HG03064 (cell line): ENCODE measurements at regions not wholly inside any gene's neighbourhood (a gene's known extent, or its start where the extent isn't known, plus 50 kb on each side); places are given as distances from the start of the nearest gene placed in this dataset.

Experiments
- ATAC-seq: cut with Tn5 transposase; IDR thresholded peaks from one replicate; pipeline ENCODE4 v1.9.1; 2021; ENCODE audit warnings: low read depth; ENCODE audit not compliant: unreplicated experiment

DNA sequence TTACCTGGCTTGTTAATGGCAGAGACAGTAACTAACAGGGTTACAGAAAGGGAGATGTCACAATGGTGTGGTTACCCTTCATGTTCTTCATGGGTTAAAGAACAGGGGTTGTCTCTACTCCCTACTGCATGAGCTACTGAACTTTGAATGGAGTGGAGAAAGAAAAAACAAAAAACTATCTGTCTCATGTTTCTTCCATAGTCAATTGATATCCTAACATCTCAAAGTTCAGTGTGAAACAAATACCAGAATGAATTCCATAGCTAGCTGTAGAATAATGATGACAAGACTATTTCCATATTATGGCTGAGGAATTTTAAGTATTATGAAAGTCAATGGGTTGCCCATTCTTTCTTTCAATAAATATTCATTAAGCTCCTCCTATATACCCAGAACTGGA lies 161.3 kb upstream of the LPP start:
- ATAC-seq, result no peak

DNA sequence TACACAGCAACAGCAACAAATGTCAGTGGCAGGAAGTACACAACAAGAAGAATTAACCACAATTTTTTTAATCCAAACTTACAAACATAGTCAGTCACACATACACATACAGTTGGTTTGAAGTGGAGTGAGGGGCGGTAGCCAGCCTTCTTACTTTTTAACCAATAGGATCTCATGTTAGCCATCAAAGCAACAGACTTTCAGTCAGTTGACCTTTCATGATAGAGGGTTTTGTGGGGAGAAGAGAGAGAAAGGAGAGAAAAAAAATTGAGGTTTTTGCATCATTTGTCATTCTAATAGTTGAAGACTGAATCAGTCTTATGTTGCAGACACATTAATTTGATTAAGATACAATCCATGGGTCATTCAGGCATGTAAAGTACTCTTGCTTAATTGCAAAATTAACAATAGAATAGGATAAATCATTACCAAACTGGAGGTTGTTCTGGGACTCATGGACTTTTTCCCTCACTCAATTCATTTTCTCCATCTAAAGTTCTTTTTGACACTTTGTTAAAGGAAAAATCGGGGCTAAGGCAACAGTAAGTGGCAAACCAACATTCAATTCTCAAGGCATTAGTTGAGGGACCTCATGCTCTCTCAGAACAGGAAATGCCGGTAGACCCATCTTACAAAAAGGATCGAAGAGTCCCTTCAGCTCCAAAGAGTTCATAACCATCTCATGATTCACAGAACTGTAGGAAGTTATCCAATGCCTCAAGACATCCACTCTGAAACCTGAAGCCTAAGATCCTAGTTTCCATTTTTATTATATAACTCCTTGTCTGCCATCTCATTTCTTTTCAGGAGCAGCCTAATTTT lies 159.5 kb upstream of the LPP start:
- no peak for ATAC-seq

DNA sequence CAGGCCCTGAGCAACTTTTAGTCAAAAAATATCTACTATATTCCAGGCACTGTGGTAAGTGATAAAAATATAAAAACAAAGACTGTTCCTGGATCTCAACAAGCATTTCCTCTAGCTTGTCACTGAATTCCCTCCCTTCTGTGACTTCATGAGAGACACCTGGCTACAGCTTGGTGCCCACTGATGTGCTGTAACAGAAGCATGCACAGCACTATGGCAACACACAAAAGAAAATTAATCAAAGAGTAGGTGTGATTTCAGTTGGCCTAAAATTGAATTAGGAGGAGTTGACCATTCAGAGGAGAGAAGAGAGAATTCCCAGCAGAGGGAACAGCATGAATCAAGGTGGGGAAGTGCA lies 158.9 kb upstream of the LPP start:
- ATAC-seq, result no peak

DNA sequence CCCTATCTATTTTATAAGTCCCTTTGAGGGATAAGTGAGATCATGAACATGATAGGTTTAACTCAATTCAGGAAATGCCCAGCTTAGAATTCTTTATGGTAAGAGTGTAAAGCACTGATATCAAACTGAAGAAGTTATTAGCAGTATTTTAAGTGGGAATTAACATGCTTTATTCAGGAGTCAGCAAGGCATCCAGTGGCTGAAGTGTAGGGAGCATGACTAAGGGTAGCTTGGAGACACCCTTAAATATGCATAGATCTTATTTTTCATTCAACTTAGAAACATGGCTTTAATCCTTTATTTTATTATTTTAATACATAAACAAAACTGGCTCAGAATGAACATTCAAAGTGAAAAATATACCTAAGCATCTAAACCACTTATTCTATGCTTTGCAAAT lies 158.3 kb upstream of the LPP start:
- no peak for ATAC-seq

DNA sequence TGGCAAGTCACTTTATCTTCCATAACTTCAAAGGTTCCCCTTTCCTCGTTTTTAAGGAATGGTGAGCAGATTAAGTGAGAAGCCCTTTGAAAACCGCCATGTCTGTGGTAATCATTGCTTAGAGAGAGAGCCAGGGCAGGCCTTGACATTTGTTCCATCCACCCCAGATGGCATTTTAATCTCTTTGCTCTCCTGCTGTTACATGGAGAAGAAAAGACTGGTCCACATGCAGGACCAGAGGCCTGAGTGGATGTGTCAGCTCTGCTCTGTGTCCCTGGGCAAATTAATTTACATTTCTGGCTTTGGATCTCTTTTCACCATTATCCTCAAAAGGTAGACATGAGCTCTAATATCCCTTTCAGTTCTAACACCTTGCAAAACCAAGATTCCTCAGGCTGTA lies 157.3 kb upstream of the LPP start:
- ATAC-seq, result no peak

DNA sequence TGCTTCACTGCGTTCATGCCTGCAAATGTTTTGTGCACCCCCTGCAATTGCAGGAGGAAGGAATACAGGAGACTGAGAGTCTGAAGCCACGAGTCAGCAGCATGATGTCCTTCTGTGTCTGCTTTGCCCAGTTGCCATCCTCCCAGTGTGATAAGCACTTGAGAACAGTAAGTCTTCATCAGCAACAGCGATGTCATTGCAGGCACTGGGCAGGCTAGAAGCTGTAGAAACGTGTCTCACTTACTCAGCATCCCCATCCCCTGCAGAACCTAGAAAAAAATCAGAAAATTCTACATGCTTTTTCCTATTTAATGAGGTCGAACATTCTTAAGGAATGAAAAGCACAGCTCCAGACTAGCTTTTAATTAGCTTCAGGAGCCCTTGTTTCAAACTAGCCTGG lies 156.5 kb upstream of the LPP start:
- no peak for ATAC-seq

DNA sequence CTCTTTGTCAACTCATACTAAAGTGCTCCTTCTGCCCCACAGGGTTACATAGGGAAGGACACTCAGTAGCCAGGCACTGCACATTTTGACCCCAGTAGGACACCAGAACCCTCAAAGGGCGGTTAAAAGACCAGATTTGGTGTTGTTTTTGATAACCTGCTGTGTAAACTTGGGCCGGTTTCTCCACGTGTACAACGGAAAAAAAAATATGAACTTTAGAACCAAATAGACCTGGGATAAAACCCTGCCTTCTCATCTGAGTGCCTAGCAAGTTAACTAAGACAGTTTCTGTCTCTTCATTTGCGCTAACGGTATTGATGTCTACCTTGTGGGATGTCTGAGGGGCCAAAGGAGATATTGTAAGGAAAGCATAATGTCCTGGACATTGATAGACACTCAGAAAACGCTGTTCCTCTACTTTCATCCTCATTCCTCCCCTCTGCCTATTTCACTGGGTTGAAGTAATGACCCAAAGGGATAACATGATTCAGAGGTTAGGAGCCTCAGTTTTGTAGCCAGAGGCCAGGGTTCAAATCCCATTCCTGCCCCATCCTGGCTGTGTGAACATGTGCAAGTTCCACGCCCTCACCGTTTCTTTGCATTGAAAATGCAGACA lies 155.9 kb upstream of the LPP start:
- no peak for ATAC-seq

DNA sequence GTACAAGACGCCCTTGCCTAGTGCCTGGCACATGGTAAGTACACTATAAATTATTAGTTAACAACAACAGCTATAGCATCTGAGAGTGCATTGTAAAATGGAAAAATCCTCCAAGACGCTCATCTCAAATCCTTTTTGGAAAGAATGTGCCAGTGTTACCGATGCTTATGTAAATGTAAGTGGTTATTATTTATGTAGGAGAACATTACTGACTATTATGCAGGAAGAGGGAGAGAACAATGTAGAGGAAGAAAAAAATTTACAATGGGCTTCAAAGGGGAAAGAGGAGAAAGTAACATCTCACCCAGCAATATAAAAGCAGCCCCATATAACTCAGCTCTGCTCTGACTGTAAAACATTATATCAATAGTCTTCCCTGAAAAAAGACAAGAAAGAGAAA lies 155.3 kb upstream of the LPP start:
- no peak for ATAC-seq

DNA sequence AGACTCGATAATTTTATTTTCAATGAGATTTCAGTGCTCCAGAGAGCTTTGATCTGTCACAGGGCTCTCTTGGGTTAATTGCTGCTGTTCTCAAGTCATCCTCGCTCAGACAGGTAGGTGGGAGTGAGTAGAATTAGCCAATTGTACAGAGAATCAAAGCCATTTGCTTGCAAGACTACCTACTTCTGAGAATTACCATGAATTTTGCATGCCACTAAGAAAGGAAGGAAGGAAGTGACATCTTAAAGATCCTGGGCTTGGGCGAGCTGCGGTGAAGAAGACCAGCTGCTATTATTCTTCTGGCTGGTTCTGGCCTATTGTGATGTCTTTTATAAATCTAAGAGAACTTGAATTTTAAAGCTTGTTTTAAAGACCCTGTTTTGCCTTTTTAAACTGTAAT lies 154.1 kb upstream of the LPP start:
- no peak for ATAC-seq

DNA sequence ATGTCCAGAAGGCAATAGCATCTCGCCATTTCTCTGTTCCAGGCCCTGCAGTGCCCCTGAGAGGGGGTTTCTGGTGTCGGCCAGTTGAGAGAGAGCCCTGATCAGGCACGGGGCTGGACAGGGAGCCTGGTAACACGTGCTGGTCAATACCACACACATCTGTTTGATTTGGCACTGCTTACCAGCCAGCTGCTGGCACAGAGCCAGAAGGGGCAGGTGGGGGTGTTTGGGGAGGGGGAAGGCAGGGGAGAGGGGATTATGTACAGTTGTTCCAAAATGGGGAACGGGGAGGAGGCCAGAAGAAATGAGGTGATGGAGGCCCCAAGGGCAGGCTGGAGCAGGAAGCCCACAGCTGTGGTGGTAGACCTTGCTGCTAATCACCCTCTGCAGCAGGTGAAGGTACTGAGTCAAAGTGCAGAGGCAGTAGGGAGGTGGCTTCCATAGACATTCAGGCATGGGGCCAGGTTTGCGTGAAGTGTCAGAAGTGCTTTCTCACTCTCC lies 153.5 kb upstream of the LPP start:
- no peak for ATAC-seq

DNA sequence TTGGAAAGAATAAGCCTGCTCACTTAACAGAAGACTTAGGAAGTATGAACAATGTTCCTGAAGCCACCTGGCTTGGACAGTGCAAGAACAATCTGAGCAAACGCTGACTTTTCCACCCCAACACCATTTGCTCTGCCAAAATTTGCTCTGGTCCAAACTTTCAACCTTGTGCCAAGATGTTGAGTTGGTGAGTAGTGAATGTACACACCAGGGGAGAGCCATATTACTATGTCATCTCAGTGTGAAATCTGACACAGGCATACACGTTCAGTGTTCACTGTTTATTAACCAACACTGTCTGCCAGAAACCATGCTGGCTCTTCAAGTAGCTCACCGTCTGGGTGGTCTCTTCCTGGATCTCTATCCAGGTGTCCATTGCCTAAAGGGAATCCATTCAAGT lies 152.9 kb upstream of the LPP start:
- ATAC-seq, result no peak

DNA sequence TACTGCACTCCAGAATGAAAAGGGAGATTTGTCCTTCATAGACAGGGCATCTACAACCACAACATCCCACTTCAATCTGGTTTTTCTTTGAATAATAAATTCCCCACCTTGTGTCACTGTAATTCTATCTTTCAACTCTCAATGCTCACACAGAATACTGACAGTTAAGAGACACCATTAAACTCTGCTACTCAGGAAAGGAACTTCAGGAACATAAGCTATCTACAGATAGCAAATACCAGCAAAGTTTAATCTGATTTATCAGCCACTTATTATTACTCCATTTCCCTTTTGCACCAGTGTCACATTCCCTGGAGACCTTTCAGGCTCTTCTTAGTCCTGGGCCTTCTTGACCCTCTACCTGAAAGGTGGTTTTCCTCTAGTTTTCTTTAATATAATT lies 152.0 kb upstream of the LPP start:
- ATAC-seq, result no peak

DNA sequence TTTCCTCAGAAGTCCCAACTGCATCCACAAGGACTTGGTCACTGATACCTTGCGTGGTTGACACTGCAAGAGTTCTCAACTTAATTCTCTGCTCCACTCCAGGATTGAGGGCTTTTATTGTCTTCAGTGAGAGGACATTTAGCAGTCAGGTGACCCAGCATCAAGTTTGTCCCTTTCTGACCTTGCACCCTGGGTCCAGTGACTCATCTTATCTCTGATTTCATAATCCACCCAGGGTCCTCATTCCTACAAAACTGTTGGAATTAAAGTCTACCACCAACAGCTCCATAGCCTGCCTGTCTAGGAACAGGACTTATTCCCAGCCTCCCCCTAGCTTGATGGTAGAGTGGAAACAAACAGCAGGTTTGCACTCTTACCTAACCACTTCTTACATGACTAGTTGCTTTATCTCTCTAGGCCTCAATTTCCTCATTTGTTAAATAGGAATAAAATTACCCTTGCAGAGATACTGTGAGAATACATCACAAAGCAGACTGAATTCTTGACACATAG lies 151.3 kb upstream of the LPP start:
- no peak for ATAC-seq

DNA sequence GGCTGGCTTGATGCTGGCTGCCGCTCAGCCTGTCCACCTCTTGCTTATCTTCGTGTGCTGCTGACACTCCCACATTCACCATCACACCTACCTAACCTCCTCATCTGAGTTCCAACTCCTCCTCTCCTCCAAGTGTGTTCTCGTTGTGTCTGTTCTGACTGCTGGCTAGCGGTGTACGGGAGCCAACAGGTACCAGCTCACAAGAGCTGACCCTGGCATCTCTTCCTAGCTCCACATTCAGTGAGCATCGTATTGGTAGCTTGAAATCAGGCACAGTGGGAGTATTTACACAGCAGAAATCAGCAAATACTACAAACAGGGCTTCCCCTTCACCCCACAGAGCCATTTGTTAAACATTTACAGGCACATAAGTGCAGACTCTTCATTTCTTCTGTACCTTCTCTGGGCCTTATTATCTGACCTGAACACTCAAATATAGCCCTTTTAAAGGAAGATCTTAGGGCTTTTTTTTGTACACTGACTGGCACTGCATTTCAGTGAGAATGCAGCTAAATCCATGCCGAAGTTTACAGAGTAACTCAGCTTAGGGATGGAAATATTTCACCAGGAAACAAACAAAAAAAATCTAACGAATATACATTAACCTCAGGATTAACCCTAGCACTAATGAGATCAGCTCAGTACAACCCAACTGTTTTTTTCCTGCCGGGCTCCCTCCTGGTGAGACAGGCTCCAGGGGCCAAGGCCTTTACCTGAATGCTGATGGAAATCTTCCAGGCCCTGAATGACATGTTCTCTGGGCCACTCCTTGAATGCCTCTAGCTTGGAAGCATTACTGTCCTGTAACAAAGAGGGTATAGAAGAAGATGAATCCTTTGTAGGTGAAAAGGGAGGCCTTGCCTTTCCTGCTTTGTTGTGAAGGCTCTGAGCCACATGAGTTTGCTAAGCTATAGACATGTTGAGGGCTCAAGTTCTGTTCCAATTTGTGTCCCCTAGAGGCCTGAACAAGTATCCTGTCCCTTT lies 150.5 kb upstream of the LPP start:
- no peak for ATAC-seq

DNA sequence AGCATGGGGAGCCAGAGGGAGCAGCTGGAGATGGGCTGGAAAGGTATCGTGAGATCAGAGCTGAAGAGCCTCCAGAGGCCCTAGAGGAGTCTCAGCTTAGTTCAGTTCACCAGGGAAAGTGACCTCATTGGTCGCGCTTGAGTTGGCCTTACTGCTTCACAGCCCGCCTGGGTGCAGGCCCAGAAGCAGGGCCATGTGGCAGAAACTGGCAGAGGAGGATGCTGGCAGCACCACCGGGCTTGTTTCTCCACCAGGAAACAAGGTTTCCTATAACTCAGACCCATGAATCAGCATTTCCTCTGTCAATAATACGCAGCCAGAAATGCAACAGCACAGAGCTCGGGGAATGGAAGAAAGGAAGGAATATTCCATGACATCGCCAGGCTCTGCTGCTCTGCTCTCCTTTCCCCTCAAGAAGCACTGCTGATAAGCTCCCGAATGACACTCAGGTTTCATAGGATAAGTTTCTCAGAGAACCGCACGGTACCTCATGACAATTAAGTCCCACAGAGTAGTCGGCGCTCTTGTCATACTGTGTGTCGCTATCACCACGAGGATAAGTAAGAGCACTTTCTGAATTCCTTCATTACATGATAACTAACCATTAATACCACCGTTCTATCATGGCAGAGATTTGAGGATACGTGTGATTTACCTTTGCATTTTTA lies 147.1 kb upstream of the LPP start:
- no peak for ATAC-seq

DNA sequence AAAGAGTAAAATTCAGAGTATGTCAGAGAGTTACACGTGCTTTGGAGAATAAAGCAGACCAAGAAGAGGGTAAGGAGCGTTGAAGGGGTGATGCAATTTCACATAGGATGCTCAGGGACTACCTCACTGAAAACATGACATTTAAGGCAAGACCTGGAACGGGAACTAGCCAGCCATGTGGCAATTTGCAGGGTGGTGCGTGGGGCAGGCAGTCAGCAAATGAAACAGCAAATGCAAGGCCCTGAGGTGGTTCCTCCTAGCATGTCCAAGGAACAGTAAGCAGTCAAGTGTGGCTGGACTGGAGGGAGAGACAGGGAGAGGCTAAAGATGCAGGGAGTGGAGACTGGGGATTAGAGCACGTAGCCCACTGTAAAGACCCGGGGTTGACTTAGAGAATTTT lies 146.1 kb upstream of the LPP start:
- no peak for ATAC-seq

DNA sequence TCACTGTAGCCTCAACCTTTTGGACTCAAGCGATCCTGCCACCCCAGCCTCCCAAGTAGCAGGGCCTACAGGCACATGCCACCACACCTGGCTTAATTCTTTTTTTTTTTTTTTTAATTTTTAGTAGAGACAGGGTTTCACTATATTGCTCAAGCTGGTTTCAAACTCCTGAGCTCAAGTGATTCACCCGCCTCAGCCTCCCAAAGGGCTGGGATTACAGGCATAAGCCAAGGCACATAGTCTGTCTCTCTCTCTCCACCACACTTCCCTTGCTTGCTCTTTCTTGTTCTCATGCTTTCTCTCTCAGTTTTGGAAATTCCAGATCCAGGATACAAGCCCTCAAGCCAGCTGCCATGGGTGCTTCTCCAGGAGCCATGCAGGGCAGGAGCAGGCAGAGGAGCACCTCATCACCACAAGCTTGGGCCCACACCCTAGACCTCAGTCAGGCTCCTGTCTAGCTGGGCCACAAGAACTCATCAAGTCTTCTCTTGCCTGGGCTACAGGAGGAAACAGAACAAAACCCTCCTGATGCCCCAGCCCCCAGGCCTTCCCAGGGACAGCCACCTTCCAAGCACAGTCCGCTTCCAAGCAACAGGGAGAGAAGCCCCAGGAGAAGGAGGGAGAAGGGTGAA lies 145.3 kb upstream of the LPP start:
- ATAC-seq, result no peak

DNA sequence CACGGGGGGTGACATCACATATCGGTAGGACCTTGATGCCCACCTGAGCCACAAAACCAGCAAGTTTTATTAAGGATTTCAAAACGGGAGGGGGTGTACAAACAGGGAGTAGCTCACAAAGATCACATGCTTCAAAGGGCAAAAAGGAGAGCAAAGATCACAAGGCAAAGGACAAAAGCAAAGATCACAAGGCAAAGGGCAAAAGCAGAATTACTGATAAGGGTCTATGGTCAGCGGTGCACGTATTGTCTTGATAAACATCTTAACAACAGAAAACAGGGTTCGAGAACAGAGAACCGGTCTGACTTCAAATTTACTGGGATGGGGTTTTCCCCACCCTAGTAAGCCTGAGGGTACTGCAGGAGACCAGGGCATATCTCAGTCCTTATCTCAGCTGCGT lies 143.5 kb upstream of the LPP start:
- ATAC-seq, result no peak

DNA sequence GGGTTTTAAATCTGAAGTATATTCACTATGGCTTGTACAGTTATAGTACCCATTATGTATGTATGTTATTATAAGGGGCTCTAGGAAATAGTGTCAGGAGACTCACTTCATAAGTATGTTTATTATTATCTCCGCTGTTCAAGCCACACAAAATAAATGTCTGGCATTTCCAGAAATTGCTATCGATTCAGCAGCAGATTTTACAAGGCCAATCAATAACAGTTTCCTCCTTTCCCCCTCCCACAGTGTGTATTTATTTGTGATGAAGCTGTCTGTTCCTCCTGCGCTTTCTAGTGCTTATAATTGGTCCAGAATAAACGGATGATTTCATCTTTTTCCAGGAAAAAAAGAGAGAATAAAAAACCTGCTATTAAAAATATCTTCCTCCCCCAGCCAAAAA lies 134.2 kb upstream of the LPP start:
- no peak for ATAC-seq

DNA sequence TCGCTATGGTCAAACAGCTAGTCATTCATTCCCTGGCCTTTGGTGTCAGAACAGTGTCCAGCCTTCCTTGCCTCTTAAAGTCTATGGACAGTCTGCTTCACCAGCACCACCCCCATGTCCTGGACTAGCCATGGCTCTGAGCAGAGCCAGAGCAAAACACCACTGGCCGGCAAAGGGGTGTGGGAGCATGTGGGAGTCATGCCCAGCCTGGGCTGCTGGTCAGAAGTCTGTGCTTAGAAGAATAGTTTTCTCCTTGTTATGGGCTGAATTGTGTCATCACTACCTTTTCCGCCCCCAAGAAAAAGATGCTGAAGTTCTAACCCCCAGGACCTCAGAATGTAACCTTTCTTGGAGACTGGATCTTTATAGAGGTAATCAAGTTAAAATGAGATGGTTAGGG lies 132.9 kb upstream of the LPP start:
- no peak for ATAC-seq
